Parathyroid adenoma (tissue), 2 donors: ENCODE measurements at regions not wholly inside any gene's neighbourhood (a gene's known extent, or its start where the extent isn't known, plus 50 kb on each side); places are given as distances from the start of the nearest gene placed in this dataset.

ENCODE experiments used
- H2AFZ ChIP-seq: fragments of 300-600 bp; sonication (generic); one replicate; pipeline ENCODE4 v1.7.0; 2017; ENCODE audit warnings: antibody characterized with exemption, mild to moderate bottlenecking
- H3K27ac ChIP-seq: fragments of 300-600 bp; sonication (generic); one replicate; pipeline ENCODE4 v1.7.0; 2017
- H3K27me3 ChIP-seq: fragments of 300-600 bp; sonication (generic); one replicate; pipeline ENCODE4 v1.7.0; 2017; ENCODE audit warnings: low read length; ENCODE audit not compliant: control insufficient read depth, insufficient read depth
- H3K36me3 ChIP-seq: fragments of 300-600 bp; sonication (generic); one replicate; pipeline ENCODE4 v1.7.0; 2017; ENCODE audit warnings: low read length; ENCODE audit not compliant: control insufficient read depth, insufficient read depth
- H3K4me1 ChIP-seq: fragments of 300-600 bp; sonication (generic); one replicate; pipeline ENCODE4 v1.7.0; 2017; ENCODE audit warnings: control low read depth
- H3K4me2 ChIP-seq: fragments of 300-600 bp; sonication (generic); one replicate; pipeline ENCODE4 v1.7.0; 2017; ENCODE audit warnings: low read length
- H3K4me3 ChIP-seq: fragments of 300-600 bp; sonication (generic); one replicate; pipeline ENCODE4 v1.7.0; 2017; ENCODE audit warnings: low read depth, low read length
- H3K79me2 ChIP-seq: fragments of 300-600 bp; sonication (generic); one replicate; pipeline ENCODE4 v1.7.0; 2017; ENCODE audit warnings: control low read depth
- H3K9ac ChIP-seq: fragments of 300-600 bp; sonication (generic); one replicate; pipeline ENCODE4 v1.7.0; 2017; ENCODE audit warnings: mild to moderate bottlenecking
- H3K9me3 ChIP-seq: fragments of 300-600 bp; sonication (generic); one replicate; pipeline ENCODE4 v1.7.0; 2017; ENCODE audit warnings: low read length; ENCODE audit not compliant: control insufficient read depth
- TF ChIP-seq, protein P1 (sequence below): fragments of 300-600 bp; sonication (generic); IDR thresholded peaks from one replicate; pipeline ENCODE4 v1.7.0; 2017; ENCODE audit warnings: antibody characterized with exemption, mild to moderate bottlenecking
- donor health status: primary hyperparathyroidism.

DNA sequence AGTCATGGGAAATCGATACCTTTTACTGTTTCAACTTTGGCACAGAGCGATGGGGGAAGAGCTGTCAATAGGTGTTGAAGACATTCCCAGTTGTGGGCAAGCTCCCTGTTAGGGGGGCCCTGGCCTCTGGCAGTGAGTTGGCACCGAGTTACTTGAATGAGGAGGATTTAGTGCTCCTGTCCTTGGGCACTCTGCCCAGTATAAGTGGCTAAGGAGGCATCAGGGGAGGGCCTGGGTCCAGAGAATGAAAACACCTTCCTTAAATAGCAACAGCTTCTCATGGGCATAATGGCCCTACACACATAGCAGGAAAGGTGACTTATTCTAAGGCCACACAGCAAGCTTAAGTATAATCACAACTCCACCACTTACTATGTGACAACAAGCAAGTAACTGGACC is 664.4 kb downstream of the PTPRU start:
- Histone ChIP-seq H3K27ac (no peak overlapping the region), H3K4me3 (no peak overlapping the region)

DNA sequence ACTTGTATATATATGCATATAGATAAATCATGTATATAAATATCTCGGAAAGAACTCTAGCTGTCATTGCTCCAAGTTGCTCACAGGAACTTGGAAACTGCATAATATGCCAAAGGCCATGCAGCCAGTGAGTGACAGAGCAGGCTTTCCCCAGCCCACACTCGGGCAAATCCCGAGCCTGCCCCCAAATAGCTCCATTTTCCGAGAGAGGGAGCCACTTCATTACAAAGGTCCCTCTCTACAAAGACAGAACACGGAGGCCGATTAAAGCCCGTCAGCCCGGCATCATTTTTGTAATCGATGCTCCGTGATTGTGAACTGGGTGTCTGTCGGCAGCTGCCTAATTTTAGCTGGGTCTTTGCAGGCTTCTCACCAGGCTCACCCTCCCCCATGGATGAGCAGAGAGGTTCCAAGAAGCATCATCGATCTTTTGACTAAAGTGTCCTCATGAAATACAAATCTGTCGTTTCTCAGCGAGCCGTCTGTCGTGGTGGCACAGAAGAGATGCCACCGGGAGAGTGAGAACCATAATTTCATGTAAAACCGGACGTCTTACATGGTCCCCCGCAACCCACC is 663.9 kb downstream of the PTPRU start:
- H2AFZ ChIP-seq, result no peak overlapping the region
- no peak overlapping the region for H3K4me2 ChIP-seq
- no peak overlapping the region for H3K4me3 ChIP-seq
- H3K4me1 ChIP-seq, result no peaks in the 10 kb centered on the region
- no peak overlapping the region for H3K9ac ChIP-seq
- TF ChIP-seq, protein P1, sequence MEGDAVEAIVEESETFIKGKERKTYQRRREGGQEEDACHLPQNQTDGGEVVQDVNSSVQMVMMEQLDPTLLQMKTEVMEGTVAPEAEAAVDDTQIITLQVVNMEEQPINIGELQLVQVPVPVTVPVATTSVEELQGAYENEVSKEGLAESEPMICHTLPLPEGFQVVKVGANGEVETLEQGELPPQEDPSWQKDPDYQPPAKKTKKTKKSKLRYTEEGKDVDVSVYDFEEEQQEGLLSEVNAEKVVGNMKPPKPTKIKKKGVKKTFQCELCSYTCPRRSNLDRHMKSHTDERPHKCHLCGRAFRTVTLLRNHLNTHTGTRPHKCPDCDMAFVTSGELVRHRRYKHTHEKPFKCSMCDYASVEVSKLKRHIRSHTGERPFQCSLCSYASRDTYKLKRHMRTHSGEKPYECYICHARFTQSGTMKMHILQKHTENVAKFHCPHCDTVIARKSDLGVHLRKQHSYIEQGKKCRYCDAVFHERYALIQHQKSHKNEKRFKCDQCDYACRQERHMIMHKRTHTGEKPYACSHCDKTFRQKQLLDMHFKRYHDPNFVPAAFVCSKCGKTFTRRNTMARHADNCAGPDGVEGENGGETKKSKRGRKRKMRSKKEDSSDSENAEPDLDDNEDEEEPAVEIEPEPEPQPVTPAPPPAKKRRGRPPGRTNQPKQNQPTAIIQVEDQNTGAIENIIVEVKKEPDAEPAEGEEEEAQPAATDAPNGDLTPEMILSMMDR, result no peak
- H3K36me3 ChIP-seq, result no peaks in the 10 kb centered on the region
- no peaks in the 10 kb centered on the region for H3K27me3 ChIP-seq
- no peaks in the 10 kb centered on the region for H3K9me3 ChIP-seq
- H3K27ac ChIP-seq, result no peak overlapping the region
- no peaks in the 10 kb centered on the region for H3K79me2 ChIP-seq

More for the DNA sequence above, 664.4 kb downstream of the PTPRU start:
- no peak overlapping the region for H2AFZ ChIP-seq
- H3K4me1 ChIP-seq, result no peaks in the 10 kb centered on the region
- H3K79me2 ChIP-seq, result no peaks in the 10 kb centered on the region
- no peak overlapping the region for H3K4me2 ChIP-seq
- TF ChIP-seq, protein P1, result no peak
- no peaks in the 10 kb centered on the region for H3K36me3 ChIP-seq
- no peak overlapping the region for H3K9ac ChIP-seq
- H3K9me3 ChIP-seq, result no peaks in the 10 kb centered on the region
- H3K27me3 ChIP-seq, result no peaks in the 10 kb centered on the region

DNA sequence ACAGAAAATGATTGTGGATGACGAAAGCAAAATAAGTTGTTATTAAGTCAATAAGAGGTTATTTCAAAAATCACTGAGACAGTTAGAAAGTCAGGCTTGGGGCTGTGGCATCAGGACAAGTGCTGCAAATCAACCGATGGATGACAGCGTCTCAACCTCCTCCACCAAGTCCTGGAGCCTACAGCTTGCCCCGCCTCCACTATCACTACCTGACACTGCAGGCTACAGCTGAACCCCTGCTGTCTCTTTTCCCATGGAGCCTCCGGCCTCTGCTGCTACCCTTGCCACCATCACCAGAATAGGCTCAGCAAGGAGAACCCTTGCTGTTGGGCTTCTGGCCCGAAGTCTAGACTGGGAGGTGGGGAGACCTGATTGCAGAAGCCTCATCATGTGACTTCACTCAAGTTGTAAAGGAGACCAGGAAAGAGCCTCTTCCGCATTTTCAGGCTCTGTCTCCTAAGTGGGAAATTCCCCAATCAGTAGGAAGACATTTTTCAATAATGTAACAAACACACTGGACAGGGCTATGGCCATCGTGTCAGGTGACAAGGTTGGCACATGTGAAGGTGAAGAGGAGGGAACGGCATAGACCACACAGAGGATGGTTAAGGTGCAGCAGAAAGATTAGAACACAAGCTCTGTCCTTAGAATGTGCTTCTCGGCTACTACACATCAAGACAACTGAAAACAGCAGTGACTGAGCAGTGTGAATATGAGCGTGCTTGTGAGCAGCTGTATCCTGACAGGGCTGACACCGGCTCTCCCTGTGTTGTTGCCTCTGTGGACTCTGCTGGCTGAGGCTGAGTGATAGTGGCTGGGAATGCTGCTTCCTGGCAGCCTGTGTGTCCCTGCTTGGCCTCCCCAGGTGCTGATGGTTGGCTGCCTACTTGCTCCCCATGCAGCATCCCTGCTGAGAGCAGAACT is 660.7 kb downstream of the PTPRU start:
- no peaks in the 10 kb centered on the region for H3K36me3 ChIP-seq
- no peaks in the 10 kb centered on the region for H3K27me3 ChIP-seq
- H2AFZ ChIP-seq, result no peak overlapping the region
- no peak overlapping the region for H3K9ac ChIP-seq
- no peak overlapping the region for H3K4me3 ChIP-seq
- H3K9me3 ChIP-seq, result no peaks in the 10 kb centered on the region
- H3K79me2 ChIP-seq, result no peaks in the 10 kb centered on the region
- no peaks in the 10 kb centered on the region for H3K4me1 ChIP-seq
- no peak overlapping the region for H3K4me2 ChIP-seq
- TF ChIP-seq, protein P1, result no peak
- no peak overlapping the region for H3K27ac ChIP-seq

DNA sequence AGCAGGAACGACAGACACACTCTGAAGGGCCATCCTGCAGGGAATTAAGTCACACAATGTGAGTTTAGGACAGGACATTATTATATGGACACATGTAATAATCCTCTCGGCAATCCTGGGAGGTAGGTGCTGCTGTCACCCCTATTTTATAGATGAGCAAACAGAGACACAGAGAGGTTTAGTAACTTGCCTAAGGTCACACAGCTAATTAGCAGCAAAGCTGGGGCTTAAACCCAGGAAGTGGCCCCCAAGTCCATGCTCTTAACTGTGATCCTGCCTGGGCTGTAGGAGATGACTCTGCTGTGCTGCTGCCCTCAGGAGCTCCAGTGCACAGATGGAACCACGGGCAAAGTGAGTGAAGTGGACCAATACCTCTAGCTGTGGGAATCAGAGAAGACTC is 660.0 kb downstream of the PTPRU start:
- H3K36me3 ChIP-seq, result no peaks in the 10 kb centered on the region
- no peaks in the 10 kb centered on the region for H3K79me2 ChIP-seq
- H2AFZ ChIP-seq, result no peak overlapping the region
- no peaks in the 10 kb centered on the region for H3K27me3 ChIP-seq
- H3K4me3 ChIP-seq, result no peak overlapping the region
- no peaks in the 10 kb centered on the region for H3K4me1 ChIP-seq
- H3K27ac ChIP-seq, result no peak overlapping the region
- no peaks in the 10 kb centered on the region for H3K9me3 ChIP-seq
- no peak overlapping the region for H3K9ac ChIP-seq
- H3K4me2 ChIP-seq, result no peak overlapping the region
- TF ChIP-seq, protein P1, result no peak
